ENCODE measurements at regions not wholly inside any gene's neighbourhood (a gene's known extent, or its start where the extent isn't known, plus 50 kb on each side); places are given as distances from the start of the nearest gene placed in this dataset.

- TF ChIP-seq KDM4A (IDR thresholded peaks at IDR 0.05; ENCODE audit: low read depth, low read length, severe bottlenecking) (no peak), RXRA (IDR thresholded peaks at IDR 0.05; ENCODE audit: insufficient read depth, low read depth, low read length) (no peak), FOSL1 (IDR thresholded peaks at IDR 0.05; ENCODE audit: insufficient read depth, low read depth, low read length) (no peak), POU5F1 (IDR thresholded peaks at IDR 0.05; ENCODE audit: low read depth, low read length) (no peak), USF2 (IDR thresholded peaks at IDR 0.05; ENCODE audit: low read length) (no peak), SIN3A (conservative IDR thresholded peaks at IDR 0.05 in 1 of 2, IDR thresholded peaks at IDR 0.05 in 1 of 2; ENCODE audit: low read depth in 1 of 2, low read length in 2 of 2) (no peak)
Observed at GRCh38 chr2:15038366-15039364, 406.1 kb downstream of the LRATD1 start (continued).
